Osteocyte (in vitro differentiated cells): ENCODE measurements at regions not wholly inside any gene's neighbourhood (a gene's known extent, or its start where the extent isn't known, plus 50 kb on each side); places are given as distances from the start of the nearest gene placed in this dataset.

Experiments
- DNase-seq: peaks from one replicate; pipeline ENCODE4 v3.0.0; 2021; ENCODE audit warnings: mixed read lengths; ENCODE audit not compliant: unreplicated experiment; ENCODE audit errors: extremely low spot score
- H3K27ac Mint-ChIP-seq: one replicate; pipeline ENCODE4 v1.8.0; 2021; ENCODE audit warnings: mild to moderate bottlenecking, mixed read lengths; ENCODE audit not compliant: unreplicated experiment
- H3K27me3 Mint-ChIP-seq: one replicate; pipeline ENCODE4 v1.8.0; 2021; ENCODE audit warnings: mixed read lengths; ENCODE audit not compliant: unreplicated experiment
- H3K36me3 Mint-ChIP-seq: one replicate; pipeline ENCODE4 v1.8.0; 2021; ENCODE audit warnings: mixed read lengths; ENCODE audit not compliant: unreplicated experiment
- H3K4me1 Mint-ChIP-seq: one replicate; pipeline ENCODE4 v1.8.0; 2021; ENCODE audit warnings: mixed read lengths; ENCODE audit not compliant: unreplicated experiment
- H3K4me3 Mint-ChIP-seq: one replicate; pipeline ENCODE4 v1.8.0; 2021; ENCODE audit warnings: mild to moderate bottlenecking, moderate library complexity, mixed read lengths; ENCODE audit not compliant: unreplicated experiment
- H3K9me3 Mint-ChIP-seq: one replicate; pipeline ENCODE4 v1.8.0; 2021; ENCODE audit warnings: mixed read lengths; ENCODE audit not compliant: unreplicated experiment
- CTCF ChIP-seq: fragments of 200-600 bp; sonication (generic); IDR thresholded peaks from 2 replicates; pipeline ENCODE4 v1.5.0; 2021; ENCODE audit warnings: antibody characterized with exemption, mild to moderate bottlenecking, moderate library complexity

GRCh38 chr5:93967923-93968322, 226.5 kb upstream of the POU5F2 start:
- H3K4me1 Mint-ChIP-seq, result no peaks in the 10 kb centered on the region
- no peak for DNase-seq
- TF ChIP-seq CTCF, result no peak
- H3K27me3 Mint-ChIP-seq, result no peaks in the 10 kb centered on the region
- no peak overlapping the region for H3K4me3 Mint-ChIP-seq
- H3K9me3 Mint-ChIP-seq, result peaks cover 14% of the 10 kb centered on the region
- H3K27ac Mint-ChIP-seq, result no peak overlapping the region
- H3K36me3 Mint-ChIP-seq, result peaks cover 12% of the 10 kb centered on the region

GRCh38 chr5:93964421-93964820, 223.0 kb upstream of the POU5F2 start:
- H3K4me3 Mint-ChIP-seq, result no peak overlapping the region
- no peaks in the 10 kb centered on the region for H3K4me1 Mint-ChIP-seq

GRCh38 chr5:93960042-93960441, 218.6 kb upstream of the POU5F2 start:
- Mint-ChIP-seq H3K27ac (no peak overlapping the region), H3K4me3 (no peak overlapping the region), H3K4me1 (no peaks in the 10 kb centered on the region), H3K27me3 (no peaks in the 10 kb centered on the region), H3K9me3 (no peaks in the 10 kb centered on the region), H3K36me3 (peaks cover 8% of the 10 kb centered on the region)
- DNase-seq, result no peak
- TF ChIP-seq CTCF, result no peak

More at GRCh38 chr5:93964421-93964820, 223.0 kb upstream of the POU5F2 start:
- H3K9me3 Mint-ChIP-seq, result peaks cover 13% of the 10 kb centered on the region
- no peaks in the 10 kb centered on the region for H3K27me3 Mint-ChIP-seq
- DNase-seq, result no peak
- H3K27ac Mint-ChIP-seq, result no peak overlapping the region
- H3K36me3 Mint-ChIP-seq, result peaks cover 15% of the 10 kb centered on the region
- no peak for TF ChIP-seq CTCF

GRCh38 chr5:93956006-93956405, 214.6 kb upstream of the POU5F2 start:
- DNase-seq, result no peak
- H3K4me3 Mint-ChIP-seq, result no peak overlapping the region
- H3K9me3 Mint-ChIP-seq, result no peaks in the 10 kb centered on the region
- no peaks in the 10 kb centered on the region for H3K4me1 Mint-ChIP-seq
- TF ChIP-seq CTCF, result no peak
- no peak overlapping the region for H3K27ac Mint-ChIP-seq
- peaks cover 10% of the 10 kb centered on the region for H3K36me3 Mint-ChIP-seq
- no peaks in the 10 kb centered on the region for H3K27me3 Mint-ChIP-seq

- Mint-ChIP-seq H3K27ac (no peak overlapping the region), H3K4me1 (no peaks in the 10 kb centered on the region), H3K4me3 (no peak overlapping the region), H3K9me3 (no peaks in the 10 kb centered on the region), H3K36me3 (peaks cover 10% of the 10 kb centered on the region), H3K27me3 (no peaks in the 10 kb centered on the region)
- no peak for TF ChIP-seq CTCF
- DNase-seq, result no peak
Measured at GRCh38 chr5:93954421-93955069, 213.1 kb upstream of the POU5F2 start.
